Endodermal cell (in vitro differentiated cells): ENCODE measurements at regions not wholly inside any gene's neighbourhood (a gene's known extent, or its start where the extent isn't known, plus 50 kb on each side); places are given as distances from the start of the nearest gene placed in this dataset.
A peak's percentile ranks its signal among the peaks of the same experiment; 100 is the strongest.

ENCODE experiments used
- DNase-seq: peaks from one replicate; pipeline ENCODE4 v3.0.0-alpha.2; 2017
- H3K27ac ChIP-seq: 2 replicates; pipeline ENCODE4 v1.5.1; 2013; ENCODE audit warnings: mild to moderate bottlenecking, low read depth, low read length, moderate library complexity
- H3K27me3 ChIP-seq: 2 replicates; pipeline ENCODE4 v1.6.1; 2013; ENCODE audit warnings: mild to moderate bottlenecking, low read length, moderate library complexity; ENCODE audit not compliant: insufficient read depth, control insufficient read depth, poor library complexity, severe bottlenecking
- H3K36me3 ChIP-seq: 2 replicates; pipeline ENCODE4 v1.7.0; 2013; ENCODE audit warnings: mild to moderate bottlenecking, low read length, moderate library complexity; ENCODE audit not compliant: control insufficient read depth, insufficient read depth
- H3K4me1 ChIP-seq: one replicate; pipeline ENCODE4 v1.7.0; 2013; ENCODE audit warnings: low read length; ENCODE audit not compliant: control insufficient read depth, insufficient read depth
- H3K4me3 ChIP-seq: 2 replicates; pipeline ENCODE4 v1.5.1; 2013; ENCODE audit warnings: mild to moderate bottlenecking, low read length, moderate library complexity
- H3K9ac ChIP-seq: 2 replicates; pipeline ENCODE4 v1.6.1; 2013; ENCODE audit warnings: mild to moderate bottlenecking, low read length, moderate library complexity; ENCODE audit not compliant: poor library complexity, severe bottlenecking; ENCODE audit errors: extremely low read depth
- H3K9me3 ChIP-seq: 2 replicates; pipeline ENCODE4 v1.6.1; 2013; ENCODE audit warnings: mild to moderate bottlenecking, low read length, moderate library complexity; ENCODE audit not compliant: control insufficient read depth
- H3K27ac Mint-ChIP-seq: 2 replicates; pipeline ENCODE4 v1.8.0; 2020; ENCODE audit warnings: mixed read lengths
- H3K27me3 Mint-ChIP-seq: 2 replicates; pipeline ENCODE4 v1.8.0; 2021; ENCODE audit warnings: mild to moderate bottlenecking, mixed read lengths; ENCODE audit not compliant: insufficient read depth
- H3K36me3 Mint-ChIP-seq: 2 replicates; pipeline ENCODE4 v1.8.0; 2020; ENCODE audit warnings: low read depth, mixed read lengths
- H3K4me1 Mint-ChIP-seq: 2 replicates; pipeline ENCODE4 v1.8.0; 2020; ENCODE audit warnings: mixed read lengths
- H3K4me3 Mint-ChIP-seq: 2 replicates; pipeline ENCODE4 v1.8.0; 2020; ENCODE audit warnings: mild to moderate bottlenecking, moderate library complexity, mixed read lengths
- H3K9me3 Mint-ChIP-seq: 2 replicates; pipeline ENCODE4 v1.8.0; 2020; ENCODE audit warnings: mild to moderate bottlenecking, mixed read lengths
- WGBS, 2 experiments: methylation state at CpG; one replicate each; pipeline versions ENCODE4 v1.1.5 to v1.1.7; 2013; ENCODE audit warnings: missing lambda C conversion rate in 2 of 2, mixed read lengths in 1 of 2; ENCODE audit not compliant: insufficient coverage in 1 of 2, insufficient read length in 1 of 2; 5-methylcytosine and 5-hydroxymethylcytosine counted together
- TF ChIP-seq, protein P1 (sequence below): fragments of 200-600 bp; sonication (generic); conservative IDR thresholded peaks from 2 replicates; pipeline ENCODE4 v1.5.0; 2021; ENCODE audit warnings: antibody characterized with exemption, mild to moderate bottlenecking

- H3K9ac ChIP-seq, result no peak overlapping the region
- H3K36me3 ChIP-seq, result no peaks in the 10 kb centered on the region
- 83% methylated on average over 2 of the region's 2 CpGs; no CpG with 5 or more reads in 1 of the 2 experiments for WGBS, 2 experiments
- TF ChIP-seq, protein P1, sequence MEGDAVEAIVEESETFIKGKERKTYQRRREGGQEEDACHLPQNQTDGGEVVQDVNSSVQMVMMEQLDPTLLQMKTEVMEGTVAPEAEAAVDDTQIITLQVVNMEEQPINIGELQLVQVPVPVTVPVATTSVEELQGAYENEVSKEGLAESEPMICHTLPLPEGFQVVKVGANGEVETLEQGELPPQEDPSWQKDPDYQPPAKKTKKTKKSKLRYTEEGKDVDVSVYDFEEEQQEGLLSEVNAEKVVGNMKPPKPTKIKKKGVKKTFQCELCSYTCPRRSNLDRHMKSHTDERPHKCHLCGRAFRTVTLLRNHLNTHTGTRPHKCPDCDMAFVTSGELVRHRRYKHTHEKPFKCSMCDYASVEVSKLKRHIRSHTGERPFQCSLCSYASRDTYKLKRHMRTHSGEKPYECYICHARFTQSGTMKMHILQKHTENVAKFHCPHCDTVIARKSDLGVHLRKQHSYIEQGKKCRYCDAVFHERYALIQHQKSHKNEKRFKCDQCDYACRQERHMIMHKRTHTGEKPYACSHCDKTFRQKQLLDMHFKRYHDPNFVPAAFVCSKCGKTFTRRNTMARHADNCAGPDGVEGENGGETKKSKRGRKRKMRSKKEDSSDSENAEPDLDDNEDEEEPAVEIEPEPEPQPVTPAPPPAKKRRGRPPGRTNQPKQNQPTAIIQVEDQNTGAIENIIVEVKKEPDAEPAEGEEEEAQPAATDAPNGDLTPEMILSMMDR, result no peak
- H3K9me3 ChIP-seq, result peaks cover 10% of the 10 kb centered on the region
- no peak overlapping the region for H3K4me3 ChIP-seq
- no peaks in the 10 kb centered on the region for H3K27me3 ChIP-seq
- H3K4me3 Mint-ChIP-seq, result no peak overlapping the region
- H3K27ac ChIP-seq, result peak overlapping the region; percentile 83
- no peak for DNase-seq
- H3K9me3 Mint-ChIP-seq, result peaks cover 8% of the 10 kb centered on the region
- H3K4me1 Mint-ChIP-seq, result peaks cover 12% of the 10 kb centered on the region
- peaks cover 2% of the 10 kb centered on the region for H3K4me1 ChIP-seq
- H3K27ac Mint-ChIP-seq, result peak overlapping the region; percentile 15
- peaks cover 58% of the 10 kb centered on the region for H3K36me3 Mint-ChIP-seq
- H3K27me3 Mint-ChIP-seq, result no peaks in the 10 kb centered on the region
Measured at GRCh38 chr6:14500809-14501208, 383.2 kb downstream of the CD83 start.

DNA sequence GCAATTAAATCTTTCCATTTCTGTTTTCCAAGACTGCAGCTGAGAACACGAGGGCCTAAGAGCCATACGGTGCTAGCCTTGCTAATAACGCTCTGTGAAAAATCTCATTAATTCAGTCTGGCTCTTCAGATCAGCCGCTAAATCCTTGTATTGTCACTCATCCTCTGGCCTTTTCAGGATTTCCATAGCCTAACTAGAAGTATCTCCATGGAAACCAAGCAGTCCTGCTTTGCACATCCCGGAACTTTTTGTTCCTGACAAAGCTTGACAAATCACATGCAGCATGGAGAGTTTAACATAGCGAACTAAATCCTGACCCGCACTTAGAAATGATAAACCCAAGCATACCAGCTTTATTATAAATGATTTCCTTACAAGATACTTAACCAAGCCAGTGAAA is 383.7 kb downstream of the CD83 start:
- Mint-ChIP-seq H3K4me3 (no peak overlapping the region), H3K36me3 (peaks cover 54% of the 10 kb centered on the region), H3K27me3 (no peaks in the 10 kb centered on the region), H3K4me1 (peaks cover 12% of the 10 kb centered on the region), H3K9me3 (peaks cover 4% of the 10 kb centered on the region), H3K27ac (no peak overlapping the region)
- Histone ChIP-seq H3K9me3 (peaks cover 6% of the 10 kb centered on the region), H3K27me3 (no peaks in the 10 kb centered on the region), H3K27ac (peak overlapping the region; percentile 83), H3K9ac (no peak overlapping the region), H3K4me3 (no peak overlapping the region), H3K36me3 (no peaks in the 10 kb centered on the region), H3K4me1 (peaks cover 2% of the 10 kb centered on the region)
- no peak for DNase-seq
- TF ChIP-seq, protein P1, result no peak
- WGBS, 2 experiments, result 69 to 79% methylated on average over 5 to 7 of the region's 7 CpGs

GRCh38 chr6:14501914-14502313 is 384.3 kb downstream of the CD83 start:
- H3K4me3 Mint-ChIP-seq, result no peak overlapping the region
- H3K36me3 Mint-ChIP-seq, result peaks cover 47% of the 10 kb centered on the region
- no peak for DNase-seq
- H3K9me3 ChIP-seq, result no peaks in the 10 kb centered on the region
- no peaks in the 10 kb centered on the region for H3K36me3 ChIP-seq
- TF ChIP-seq, protein P1, result no peak
- WGBS, 2 experiments, result 88 to 100% methylated on average over 2 to 5 of the region's 5 CpGs
- H3K27me3 Mint-ChIP-seq, result no peaks in the 10 kb centered on the region
- H3K4me3 ChIP-seq, result no peak overlapping the region
- no peaks in the 10 kb centered on the region for H3K9me3 Mint-ChIP-seq
- peak overlapping the region; percentile 83 for H3K27ac ChIP-seq
- peaks cover 2% of the 10 kb centered on the region for H3K4me1 ChIP-seq
- H3K27me3 ChIP-seq, result no peaks in the 10 kb centered on the region
- H3K27ac Mint-ChIP-seq, result no peak overlapping the region
- H3K9ac ChIP-seq, result no peak overlapping the region
- H3K4me1 Mint-ChIP-seq, result peaks cover 12% of the 10 kb centered on the region
